GM10266 (cell line): ENCODE measurements at regions not wholly inside any gene's neighbourhood (a gene's known extent, or its start where the extent isn't known, plus 50 kb on each side); places are given as distances from the start of the nearest gene placed in this dataset.

Source experiments
- DNase-seq: peaks from one replicate; pipeline ENCODE4 v3.0.0; 2012; ENCODE audit errors: extremely low spot score
- TF ChIP-seq, protein P1 (sequence below): IDR thresholded peaks from 2 replicates; pipeline ENCODE4 v1.5.1; 2012; ENCODE audit warnings: mild to moderate bottlenecking, low read depth; ENCODE audit not compliant: control insufficient read depth, insufficient read depth; ENCODE audit errors: missing control alignments

DNA sequence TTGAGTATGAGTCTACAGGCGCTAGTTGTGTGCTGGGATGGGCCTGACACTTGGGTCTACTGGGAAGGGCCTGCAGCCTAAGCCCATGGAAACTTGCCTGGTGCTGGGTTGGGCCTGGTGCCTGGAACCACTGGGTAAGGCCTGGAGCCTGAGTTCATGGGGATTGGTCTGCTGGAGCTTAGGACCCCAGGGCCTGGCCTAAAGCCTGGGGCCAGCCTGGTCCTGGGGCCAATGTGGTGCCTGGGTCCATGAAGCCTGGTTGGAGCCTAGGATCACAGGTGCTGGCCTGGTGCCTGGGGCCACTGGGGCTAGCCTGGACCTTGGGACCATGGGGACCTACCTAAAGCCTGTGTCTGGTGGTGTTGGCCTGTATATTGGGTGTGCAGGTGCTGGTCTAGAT lies 270.3 kb upstream of the GRIA3 start:
- TF ChIP-seq, protein P1, sequence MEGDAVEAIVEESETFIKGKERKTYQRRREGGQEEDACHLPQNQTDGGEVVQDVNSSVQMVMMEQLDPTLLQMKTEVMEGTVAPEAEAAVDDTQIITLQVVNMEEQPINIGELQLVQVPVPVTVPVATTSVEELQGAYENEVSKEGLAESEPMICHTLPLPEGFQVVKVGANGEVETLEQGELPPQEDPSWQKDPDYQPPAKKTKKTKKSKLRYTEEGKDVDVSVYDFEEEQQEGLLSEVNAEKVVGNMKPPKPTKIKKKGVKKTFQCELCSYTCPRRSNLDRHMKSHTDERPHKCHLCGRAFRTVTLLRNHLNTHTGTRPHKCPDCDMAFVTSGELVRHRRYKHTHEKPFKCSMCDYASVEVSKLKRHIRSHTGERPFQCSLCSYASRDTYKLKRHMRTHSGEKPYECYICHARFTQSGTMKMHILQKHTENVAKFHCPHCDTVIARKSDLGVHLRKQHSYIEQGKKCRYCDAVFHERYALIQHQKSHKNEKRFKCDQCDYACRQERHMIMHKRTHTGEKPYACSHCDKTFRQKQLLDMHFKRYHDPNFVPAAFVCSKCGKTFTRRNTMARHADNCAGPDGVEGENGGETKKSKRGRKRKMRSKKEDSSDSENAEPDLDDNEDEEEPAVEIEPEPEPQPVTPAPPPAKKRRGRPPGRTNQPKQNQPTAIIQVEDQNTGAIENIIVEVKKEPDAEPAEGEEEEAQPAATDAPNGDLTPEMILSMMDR = no peak
- DNase-seq = no peak

DNA sequence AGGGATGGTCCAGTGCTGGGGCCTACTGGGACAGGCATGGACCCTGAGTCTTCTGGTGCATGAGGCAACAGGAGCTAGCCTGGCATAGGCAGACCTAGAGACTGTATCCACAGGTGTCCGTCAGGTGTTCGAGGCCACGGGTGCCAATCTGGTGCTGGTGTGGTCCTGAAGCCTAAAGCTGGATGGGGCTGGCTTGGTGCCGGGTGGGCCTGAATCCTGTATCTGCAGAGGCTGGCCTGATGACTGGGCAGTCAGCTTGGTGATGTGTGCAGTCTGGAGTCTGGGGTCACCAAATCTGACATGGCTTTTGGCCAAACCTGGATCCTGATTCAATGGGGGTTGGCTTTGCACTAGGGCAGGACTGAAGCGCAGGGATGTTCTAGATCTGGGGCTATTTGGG lies 269.8 kb upstream of the GRIA3 start:
- DNase-seq = no peak
- TF ChIP-seq, protein P1 = no peak

DNA sequence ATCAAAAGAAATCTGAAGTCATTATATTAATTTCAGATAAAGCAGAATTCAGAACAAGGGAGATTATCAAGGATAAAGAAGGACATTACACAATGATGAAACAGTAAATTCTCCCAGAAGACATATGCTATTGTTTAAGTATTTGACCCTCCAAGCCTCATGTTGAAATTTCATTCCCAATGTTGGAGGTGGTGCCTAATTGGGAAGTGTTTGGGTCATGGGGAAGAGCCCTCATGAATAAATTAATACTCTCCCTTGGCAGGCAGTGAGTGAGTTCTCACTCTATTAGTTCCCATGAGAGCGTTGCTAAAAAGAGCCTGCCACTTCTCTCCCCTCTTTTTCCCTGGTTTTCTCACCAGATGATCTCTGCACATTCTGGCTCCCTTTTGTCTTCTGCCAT lies 249.9 kb upstream of the GRIA3 start:
- TF ChIP-seq, protein P1 = no peak
- no peak for DNase-seq

DNA sequence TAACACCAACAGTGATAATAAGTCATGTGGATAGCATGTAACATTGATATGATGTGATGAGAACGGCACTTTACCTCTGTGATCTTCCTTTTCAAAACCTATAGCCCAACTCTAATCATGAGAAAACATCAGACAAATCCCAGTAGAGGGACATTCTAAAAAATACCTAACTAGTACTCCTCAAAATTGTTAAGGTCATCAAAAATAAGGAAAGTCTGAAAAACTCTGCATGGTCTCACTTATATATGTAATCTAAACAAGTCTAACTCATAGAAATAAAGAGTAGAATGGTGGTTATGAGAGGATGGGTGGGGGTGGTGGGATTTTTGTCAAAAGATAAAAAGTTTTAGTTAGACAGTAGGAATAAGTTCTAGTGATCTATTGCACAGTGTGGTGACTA lies 243.9 kb upstream of the GRIA3 start:
- TF ChIP-seq, protein P1 = no peak
- DNase-seq = no peak

DNA sequence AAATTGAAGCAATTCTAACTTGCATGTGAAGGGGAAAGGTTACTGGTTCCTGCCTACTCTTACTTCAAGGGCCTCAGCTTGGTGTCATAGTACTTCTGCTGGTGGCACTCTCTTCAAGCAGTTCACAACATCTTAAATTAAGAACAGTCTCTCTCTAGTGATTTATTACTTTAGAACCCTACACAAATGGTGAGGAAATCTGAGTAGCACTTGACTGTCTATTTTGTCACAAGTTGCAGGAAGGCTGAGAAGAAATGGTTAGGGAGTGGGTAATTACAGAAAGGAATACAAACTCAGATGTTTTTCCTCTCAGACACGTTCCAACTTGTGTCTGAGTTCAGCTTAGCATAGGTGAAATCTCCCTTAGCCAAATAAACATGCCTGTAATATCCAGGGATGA lies 242.3 kb upstream of the GRIA3 start:
- DNase-seq = no peak
- TF ChIP-seq, protein P1 = no peak

DNA sequence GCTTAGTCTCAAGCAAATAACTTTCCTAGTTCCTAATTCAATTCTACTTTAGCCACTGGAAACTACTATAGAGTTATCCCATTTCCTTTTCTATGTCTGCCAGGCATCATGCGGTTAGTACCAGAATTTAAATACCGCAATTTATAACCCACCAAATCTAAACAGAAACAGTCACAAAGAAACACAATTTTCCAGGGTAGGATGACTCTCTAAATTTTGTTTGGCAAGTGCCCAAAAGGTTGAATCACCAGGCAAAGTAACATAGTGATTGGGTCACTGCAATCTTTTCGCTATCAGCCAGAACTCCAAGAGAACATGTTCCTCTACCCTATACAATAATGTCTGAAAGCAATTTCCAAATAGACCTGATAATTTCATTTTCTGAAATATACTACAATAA lies 240.2 kb upstream of the GRIA3 start:
- no peak for DNase-seq
- TF ChIP-seq, protein P1 = no peak

DNA sequence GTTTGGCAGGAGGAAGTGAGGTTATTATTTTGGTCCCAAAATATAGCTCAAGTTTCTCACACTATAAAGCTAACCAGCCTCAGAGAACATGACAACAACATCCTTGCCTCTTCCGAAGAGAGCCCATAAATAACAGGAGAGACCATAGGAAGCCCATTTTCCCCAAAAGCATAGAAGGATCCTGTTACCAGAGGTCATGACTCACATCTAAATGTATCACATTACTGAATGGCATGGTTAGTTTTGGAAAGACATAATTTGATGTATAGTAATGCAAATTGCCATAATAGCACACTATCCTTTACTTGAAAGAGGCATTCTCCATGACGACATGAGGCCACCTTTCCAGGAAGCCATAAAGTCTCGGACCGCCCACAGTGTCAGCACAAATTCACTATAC lies 238.8 kb upstream of the GRIA3 start:
- no peak for DNase-seq
- TF ChIP-seq, protein P1 = no peak
